GM10266 (cell line): ENCODE measurements at regions not wholly inside any gene's neighbourhood (a gene's known extent, or its start where the extent isn't known, plus 50 kb on each side); places are given as distances from the start of the nearest gene placed in this dataset.

Experiments
- DNase-seq: peaks from one replicate; pipeline ENCODE4 v3.0.0; 2012; ENCODE audit errors: extremely low spot score
- CTCF ChIP-seq: IDR thresholded peaks from 2 replicates; pipeline ENCODE4 v1.5.1; 2012; ENCODE audit warnings: mild to moderate bottlenecking, low read depth; ENCODE audit not compliant: control insufficient read depth, insufficient read depth; ENCODE audit errors: missing control alignments

- DNase-seq = no peak
- TF ChIP-seq CTCF = no peak
Measured at GRCh38 chr1:58005212-58005611, 541.3 kb downstream of the OMA1 start.

- DNase-seq = no peak
- no peak for TF ChIP-seq CTCF
Measured at GRCh38 chr1:58003988-58004387, 542.5 kb downstream of the OMA1 start.

GRCh38 chr1:58003059-58003458 is 543.5 kb downstream of the OMA1 start:
- no peak for TF ChIP-seq CTCF
- no peak for DNase-seq

- TF ChIP-seq CTCF = no peak
- no peak for DNase-seq
Measured at GRCh38 chr1:58000821-58001220, 545.7 kb downstream of the OMA1 start.

GRCh38 chr1:58000116-58000515 is 546.4 kb downstream of the OMA1 start:
- TF ChIP-seq CTCF = no peak
- no peak for DNase-seq

- DNase-seq = no peak
Measured at GRCh38 chr1:57996400-57996799, 550.1 kb downstream of the OMA1 start.

GRCh38 chr1:57991289-57991688 is 555.2 kb downstream of the OMA1 start:
- no peak for DNase-seq
- TF ChIP-seq CTCF = no peak

More at GRCh38 chr1:57996400-57996799, 550.1 kb downstream of the OMA1 start:
- no peak for TF ChIP-seq CTCF
